ENCODE measurements at regions not wholly inside any gene's neighbourhood (a gene's known extent, or its start where the extent isn't known, plus 50 kb on each side); places are given as distances from the start of the nearest gene placed in this dataset.

DNA sequence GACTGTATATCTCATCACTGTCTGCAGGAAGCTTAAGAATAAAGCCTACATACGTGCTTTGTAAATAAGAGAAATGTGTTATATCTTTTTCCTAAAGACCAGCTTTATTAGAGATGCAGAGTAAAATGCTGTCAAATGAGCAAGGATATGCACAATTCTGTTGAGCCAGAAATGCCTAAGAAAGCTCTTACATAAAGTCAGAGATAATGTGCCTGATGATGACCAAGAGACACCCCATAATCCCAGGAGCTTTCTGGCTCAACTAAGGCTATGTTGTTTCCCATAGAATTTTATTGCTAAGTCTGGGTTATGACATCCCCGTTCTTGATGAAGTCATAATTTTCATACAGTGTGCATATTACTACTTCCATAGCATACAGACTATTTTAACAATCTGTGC, 209.9 kb downstream of the GALC start:
- TF ChIP-seq EZH2 (IDR thresholded peaks at IDR 0.05; ENCODE audit: borderline replicate concordance, control insufficient read depth, low read depth, low read length) (no peak), SREBF2 (IDR thresholded peaks at IDR 0.05; ENCODE audit: low read length) (no peak), ZNF384 (IDR thresholded peaks at IDR 0.05; ENCODE audit: borderline replicate concordance, low read depth, low read length) (no peak), MXI1 (IDR thresholded peaks at IDR 0.05; ENCODE audit: low read depth, low read length) (no peak)
- TF ChIP-seq, protein P1, sequence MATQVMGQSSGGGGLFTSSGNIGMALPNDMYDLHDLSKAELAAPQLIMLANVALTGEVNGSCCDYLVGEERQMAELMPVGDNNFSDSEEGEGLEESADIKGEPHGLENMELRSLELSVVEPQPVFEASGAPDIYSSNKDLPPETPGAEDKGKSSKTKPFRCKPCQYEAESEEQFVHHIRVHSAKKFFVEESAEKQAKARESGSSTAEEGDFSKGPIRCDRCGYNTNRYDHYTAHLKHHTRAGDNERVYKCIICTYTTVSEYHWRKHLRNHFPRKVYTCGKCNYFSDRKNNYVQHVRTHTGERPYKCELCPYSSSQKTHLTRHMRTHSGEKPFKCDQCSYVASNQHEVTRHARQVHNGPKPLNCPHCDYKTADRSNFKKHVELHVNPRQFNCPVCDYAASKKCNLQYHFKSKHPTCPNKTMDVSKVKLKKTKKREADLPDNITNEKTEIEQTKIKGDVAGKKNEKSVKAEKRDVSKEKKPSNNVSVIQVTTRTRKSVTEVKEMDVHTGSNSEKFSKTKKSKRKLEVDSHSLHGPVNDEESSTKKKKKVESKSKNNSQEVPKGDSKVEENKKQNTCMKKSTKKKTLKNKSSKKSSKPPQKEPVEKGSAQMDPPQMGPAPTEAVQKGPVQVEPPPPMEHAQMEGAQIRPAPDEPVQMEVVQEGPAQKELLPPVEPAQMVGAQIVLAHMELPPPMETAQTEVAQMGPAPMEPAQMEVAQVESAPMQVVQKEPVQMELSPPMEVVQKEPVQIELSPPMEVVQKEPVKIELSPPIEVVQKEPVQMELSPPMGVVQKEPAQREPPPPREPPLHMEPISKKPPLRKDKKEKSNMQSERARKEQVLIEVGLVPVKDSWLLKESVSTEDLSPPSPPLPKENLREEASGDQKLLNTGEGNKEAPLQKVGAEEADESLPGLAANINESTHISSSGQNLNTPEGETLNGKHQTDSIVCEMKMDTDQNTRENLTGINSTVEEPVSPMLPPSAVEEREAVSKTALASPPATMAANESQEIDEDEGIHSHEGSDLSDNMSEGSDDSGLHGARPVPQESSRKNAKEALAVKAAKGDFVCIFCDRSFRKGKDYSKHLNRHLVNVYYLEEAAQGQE (IDR thresholded peaks at IDR 0.05; ENCODE audit: low read depth, low read length), result no peak
- TF ChIP-seq, protein P2, sequence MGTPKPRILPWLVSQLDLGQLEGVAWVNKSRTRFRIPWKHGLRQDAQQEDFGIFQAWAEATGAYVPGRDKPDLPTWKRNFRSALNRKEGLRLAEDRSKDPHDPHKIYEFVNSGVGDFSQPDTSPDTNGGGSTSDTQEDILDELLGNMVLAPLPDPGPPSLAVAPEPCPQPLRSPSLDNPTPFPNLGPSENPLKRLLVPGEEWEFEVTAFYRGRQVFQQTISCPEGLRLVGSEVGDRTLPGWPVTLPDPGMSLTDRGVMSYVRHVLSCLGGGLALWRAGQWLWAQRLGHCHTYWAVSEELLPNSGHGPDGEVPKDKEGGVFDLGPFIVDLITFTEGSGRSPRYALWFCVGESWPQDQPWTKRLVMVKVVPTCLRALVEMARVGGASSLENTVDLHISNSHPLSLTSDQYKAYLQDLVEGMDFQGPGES (IDR thresholded peaks at IDR 0.05), result no peak
- TF ChIP-seq, protein P3, sequence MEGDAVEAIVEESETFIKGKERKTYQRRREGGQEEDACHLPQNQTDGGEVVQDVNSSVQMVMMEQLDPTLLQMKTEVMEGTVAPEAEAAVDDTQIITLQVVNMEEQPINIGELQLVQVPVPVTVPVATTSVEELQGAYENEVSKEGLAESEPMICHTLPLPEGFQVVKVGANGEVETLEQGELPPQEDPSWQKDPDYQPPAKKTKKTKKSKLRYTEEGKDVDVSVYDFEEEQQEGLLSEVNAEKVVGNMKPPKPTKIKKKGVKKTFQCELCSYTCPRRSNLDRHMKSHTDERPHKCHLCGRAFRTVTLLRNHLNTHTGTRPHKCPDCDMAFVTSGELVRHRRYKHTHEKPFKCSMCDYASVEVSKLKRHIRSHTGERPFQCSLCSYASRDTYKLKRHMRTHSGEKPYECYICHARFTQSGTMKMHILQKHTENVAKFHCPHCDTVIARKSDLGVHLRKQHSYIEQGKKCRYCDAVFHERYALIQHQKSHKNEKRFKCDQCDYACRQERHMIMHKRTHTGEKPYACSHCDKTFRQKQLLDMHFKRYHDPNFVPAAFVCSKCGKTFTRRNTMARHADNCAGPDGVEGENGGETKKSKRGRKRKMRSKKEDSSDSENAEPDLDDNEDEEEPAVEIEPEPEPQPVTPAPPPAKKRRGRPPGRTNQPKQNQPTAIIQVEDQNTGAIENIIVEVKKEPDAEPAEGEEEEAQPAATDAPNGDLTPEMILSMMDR (IDR thresholded peaks at IDR 0.05 in 2 of 3, conservative IDR thresholded peaks at IDR 0.05 in 1 of 3; ENCODE audit: control insufficient read depth in 2 of 3, extremely low read depth in 1 of 3, insufficient read depth in 1 of 3, low read depth in 3 of 3, low read length in 3 of 3), result no peak
